ENCODE measurements at regions not wholly inside any gene's neighbourhood (a gene's known extent, or its start where the extent isn't known, plus 50 kb on each side); places are given as distances from the start of the nearest gene placed in this dataset.

DNA sequence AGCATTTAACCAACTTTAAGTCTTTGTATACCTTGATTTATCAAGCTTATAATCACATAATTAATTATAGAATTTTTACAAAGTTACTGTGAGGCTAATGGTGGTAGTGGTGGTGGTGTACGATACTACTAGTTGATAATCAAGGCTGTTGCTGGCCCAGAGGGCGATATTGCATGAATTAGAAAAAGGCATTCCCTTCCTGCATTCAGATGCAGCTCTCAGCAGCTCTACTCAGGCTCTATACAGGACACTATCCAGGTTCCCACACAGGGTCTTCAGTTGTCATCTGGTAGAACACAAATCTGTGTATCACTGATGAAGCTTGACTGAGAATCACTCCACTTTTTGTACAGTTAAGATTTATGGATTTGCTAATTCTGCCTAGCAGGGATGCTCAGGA lies 562.8 kb upstream of the C9orf72 start:
- Histone ChIP-seq H3K9me1 (ENCODE audit: control insufficient read depth, insufficient read depth, low read length) (no peaks in the 10 kb centered on the region), H3K79me2 (ENCODE audit: control insufficient read depth, insufficient read depth, low read length) (no peaks in the 10 kb centered on the region)
- POLR2A ChIA-PET = no interaction called here

More for the DNA sequence above, 562.8 kb upstream of the C9orf72 start:
- Histone ChIP-seq H3K4me3 (no peak overlapping the region), H3K27ac (ENCODE audit: extremely low read depth, low read depth, low read length) (no peak overlapping the region), H3K9ac (ENCODE audit: insufficient read depth in 1 of 2, low read depth in 2 of 2, low read length in 2 of 2) (no peak overlapping the region), H3K36me3 (ENCODE audit: control insufficient read depth, insufficient read depth, low read length) (no peaks in the 10 kb centered on the region), H4K20me1 (replicated peaks; ENCODE audit: control insufficient read depth, insufficient read depth, low read length) (no peaks in the 10 kb centered on the region), H2AFZ (ENCODE audit: low read depth, low read length) (no peak overlapping the region), H3K4me2 (ENCODE audit: insufficient read depth, low read length) (no peak overlapping the region), H3K9me3 (replicated peaks; ENCODE audit: control insufficient read depth, insufficient read depth, low read depth, low read length) (no peaks in the 10 kb centered on the region), H3K27me3 (ENCODE audit: control insufficient read depth in 2 of 2, insufficient read depth in 2 of 2, low read length in 2 of 2) (no peaks in the 10 kb centered on the region), H3K4me1 (replicated peaks in 1 of 2; ENCODE audit: control insufficient read depth in 2 of 2, insufficient read depth in 2 of 2, low read length in 2 of 2) (no peaks in the 10 kb centered on the region)
- no peak for TF ChIP-seq IRF9 (tag; IDR thresholded peaks at IDR 0.05)
- TF ChIP-seq, protein P1, sequence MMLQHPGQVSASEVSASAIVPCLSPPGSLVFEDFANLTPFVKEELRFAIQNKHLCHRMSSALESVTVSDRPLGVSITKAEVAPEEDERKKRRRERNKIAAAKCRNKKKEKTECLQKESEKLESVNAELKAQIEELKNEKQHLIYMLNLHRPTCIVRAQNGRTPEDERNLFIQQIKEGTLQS (IDR thresholded peaks at IDR 0.05) = no peak
- TF ChIP-seq, protein P1 (CRISPR knock-in tag; conservative IDR thresholded peaks at IDR 0.05) = no peak
- no peak for TF ChIP-seq EP400 (IDR thresholded peaks at IDR 0.05)
- TF ChIP-seq CBX1 (IDR thresholded peaks at IDR 0.05; ENCODE audit: low read depth) = no peak
- no peak for TF ChIP-seq NFE2 (IDR thresholded peaks at IDR 0.05; ENCODE audit: low read depth)
- TF ChIP-seq BRF1 (IDR thresholded peaks at IDR 0.05; ENCODE audit: borderline replicate concordance, extremely low read depth, insufficient read length) = no peak
- TF ChIP-seq HOXB6 (CRISPR knock-in tag; IDR thresholded peaks at IDR 0.05; ENCODE audit: borderline replicate concordance) = no peak
- TF ChIP-seq ELK1 (CRISPR knock-in tag; IDR thresholded peaks at IDR 0.05) = no peak
- no peak for TF ChIP-seq BRD4 (IDR thresholded peaks at IDR 0.05)
- no peak for TF ChIP-seq E2F3 (CRISPR knock-in tag; IDR thresholded peaks at IDR 0.05)
- TF ChIP-seq, protein P2, sequence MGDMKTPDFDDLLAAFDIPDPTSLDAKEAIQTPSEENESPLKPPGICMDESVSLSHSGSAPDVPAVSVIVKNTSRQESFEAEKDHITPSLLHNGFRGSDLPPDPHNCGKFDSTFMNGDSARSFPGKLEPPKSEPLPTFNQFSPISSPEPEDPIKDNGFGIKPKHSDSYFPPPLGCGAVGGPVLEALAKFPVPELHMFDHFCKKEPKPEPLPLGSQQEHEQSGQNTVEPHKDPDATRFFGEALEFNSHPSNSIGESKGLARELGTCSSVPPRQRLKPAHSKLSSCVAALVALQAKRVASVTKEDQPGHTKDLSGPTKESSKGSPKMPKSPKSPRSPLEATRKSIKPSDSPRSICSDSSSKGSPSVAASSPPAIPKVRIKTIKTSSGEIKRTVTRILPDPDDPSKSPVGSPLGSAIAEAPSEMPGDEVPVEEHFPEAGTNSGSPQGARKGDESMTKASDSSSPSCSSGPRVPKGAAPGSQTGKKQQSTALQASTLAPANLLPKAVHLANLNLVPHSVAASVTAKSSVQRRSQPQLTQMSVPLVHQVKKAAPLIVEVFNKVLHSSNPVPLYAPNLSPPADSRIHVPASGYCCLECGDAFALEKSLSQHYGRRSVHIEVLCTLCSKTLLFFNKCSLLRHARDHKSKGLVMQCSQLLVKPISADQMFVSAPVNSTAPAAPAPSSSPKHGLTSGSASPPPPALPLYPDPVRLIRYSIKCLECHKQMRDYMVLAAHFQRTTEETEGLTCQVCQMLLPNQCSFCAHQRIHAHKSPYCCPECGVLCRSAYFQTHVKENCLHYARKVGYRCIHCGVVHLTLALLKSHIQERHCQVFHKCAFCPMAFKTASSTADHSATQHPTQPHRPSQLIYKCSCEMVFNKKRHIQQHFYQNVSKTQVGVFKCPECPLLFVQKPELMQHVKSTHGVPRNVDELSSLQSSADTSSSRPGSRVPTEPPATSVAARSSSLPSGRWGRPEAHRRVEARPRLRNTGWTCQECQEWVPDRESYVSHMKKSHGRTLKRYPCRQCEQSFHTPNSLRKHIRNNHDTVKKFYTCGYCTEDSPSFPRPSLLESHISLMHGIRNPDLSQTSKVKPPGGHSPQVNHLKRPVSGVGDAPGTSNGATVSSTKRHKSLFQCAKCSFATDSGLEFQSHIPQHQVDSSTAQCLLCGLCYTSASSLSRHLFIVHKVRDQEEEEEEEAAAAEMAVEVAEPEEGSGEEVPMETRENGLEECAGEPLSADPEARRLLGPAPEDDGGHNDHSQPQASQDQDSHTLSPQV (IDR thresholded peaks at IDR 0.05) = no peak
- WGBS (ENCODE audit: insufficient coverage, low coverage, missing lambda C conversion rate) = 0% methylated on average over 2 of the region's 2 CpGs
- CTCF ChIA-PET (ENCODE audit: low intra/inter-chr PET ratio) = no interaction called here
- in situ Hi-C loops (cut with MboI) (no loop called here), intact Hi-C loops (cut with micrococcal nuclease) (no loop called here)
- no TSS peak for BruUV-seq (replicated peaks)
- FAIRE-seq (no peak), ATAC-seq (no peak), DNase-seq (ENCODE audit: extremely low read depth in 1 of 4, low spot score in 3 of 4) (no peak)

Measured in K562 (cell line).